ENCODE measurements at regions not wholly inside any gene's neighbourhood (a gene's known extent, or its start where the extent isn't known, plus 50 kb on each side); places are given as distances from the start of the nearest gene placed in this dataset.
"Not testable (repeated sequence)": the region's sequence is repeated elsewhere in the genome, so short reads cannot be mapped to it uniquely, and the experiment has no call there.

DNA sequence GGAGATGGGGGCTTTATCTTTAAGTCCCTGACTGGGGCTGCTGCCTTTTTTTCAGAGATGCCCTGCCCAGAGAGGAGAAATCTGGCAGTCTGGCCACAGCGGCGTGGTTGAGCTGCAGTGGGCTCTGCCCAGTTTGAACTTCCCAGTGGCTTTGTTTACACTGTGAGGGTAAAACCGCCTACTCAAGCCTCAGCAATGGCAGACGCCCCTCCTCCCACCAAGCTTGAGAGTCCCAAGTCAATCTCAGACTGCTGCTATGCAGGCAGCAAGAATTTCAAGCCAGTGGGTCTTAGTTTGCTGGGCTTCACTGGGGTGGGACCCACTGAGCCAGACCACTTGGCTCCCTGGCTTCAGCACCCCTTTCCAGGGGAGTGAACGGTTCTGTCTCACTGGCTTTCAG, 76.4 kb upstream of the DNAJC1 start:
- TF ChIP-seq, protein P1, sequence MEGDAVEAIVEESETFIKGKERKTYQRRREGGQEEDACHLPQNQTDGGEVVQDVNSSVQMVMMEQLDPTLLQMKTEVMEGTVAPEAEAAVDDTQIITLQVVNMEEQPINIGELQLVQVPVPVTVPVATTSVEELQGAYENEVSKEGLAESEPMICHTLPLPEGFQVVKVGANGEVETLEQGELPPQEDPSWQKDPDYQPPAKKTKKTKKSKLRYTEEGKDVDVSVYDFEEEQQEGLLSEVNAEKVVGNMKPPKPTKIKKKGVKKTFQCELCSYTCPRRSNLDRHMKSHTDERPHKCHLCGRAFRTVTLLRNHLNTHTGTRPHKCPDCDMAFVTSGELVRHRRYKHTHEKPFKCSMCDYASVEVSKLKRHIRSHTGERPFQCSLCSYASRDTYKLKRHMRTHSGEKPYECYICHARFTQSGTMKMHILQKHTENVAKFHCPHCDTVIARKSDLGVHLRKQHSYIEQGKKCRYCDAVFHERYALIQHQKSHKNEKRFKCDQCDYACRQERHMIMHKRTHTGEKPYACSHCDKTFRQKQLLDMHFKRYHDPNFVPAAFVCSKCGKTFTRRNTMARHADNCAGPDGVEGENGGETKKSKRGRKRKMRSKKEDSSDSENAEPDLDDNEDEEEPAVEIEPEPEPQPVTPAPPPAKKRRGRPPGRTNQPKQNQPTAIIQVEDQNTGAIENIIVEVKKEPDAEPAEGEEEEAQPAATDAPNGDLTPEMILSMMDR (IDR thresholded peaks at IDR 0.05), result not testable (repeated sequence)
- TF ChIP-seq ZFX (IDR thresholded peaks at IDR 0.05; ENCODE audit: borderline replicate concordance), result not testable (repeated sequence)
